ENCODE measurements at regions not wholly inside any gene's neighbourhood (a gene's known extent, or its start where the extent isn't known, plus 50 kb on each side); places are given as distances from the start of the nearest gene placed in this dataset.

DNA sequence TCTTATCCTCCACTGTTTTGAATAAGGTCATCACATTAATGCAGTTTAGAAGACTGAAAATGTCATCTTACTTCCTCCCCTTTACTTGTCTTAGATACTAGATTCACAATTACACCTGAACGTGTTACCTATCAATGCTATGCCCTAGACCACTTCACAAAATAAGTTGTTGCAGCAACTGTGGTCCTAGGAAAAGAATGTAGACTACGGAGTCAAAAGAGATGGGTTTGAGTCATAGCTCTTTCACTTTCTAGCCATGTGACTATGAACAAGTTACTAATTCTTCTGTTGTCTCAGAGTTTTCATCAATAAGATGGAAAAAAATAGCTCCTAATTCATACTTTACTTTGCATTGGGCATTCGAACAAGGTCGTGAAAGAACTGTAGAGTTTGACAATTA lies 164.3 kb upstream of the PREP start (continued):
- TF ChIP-seq, protein P1, sequence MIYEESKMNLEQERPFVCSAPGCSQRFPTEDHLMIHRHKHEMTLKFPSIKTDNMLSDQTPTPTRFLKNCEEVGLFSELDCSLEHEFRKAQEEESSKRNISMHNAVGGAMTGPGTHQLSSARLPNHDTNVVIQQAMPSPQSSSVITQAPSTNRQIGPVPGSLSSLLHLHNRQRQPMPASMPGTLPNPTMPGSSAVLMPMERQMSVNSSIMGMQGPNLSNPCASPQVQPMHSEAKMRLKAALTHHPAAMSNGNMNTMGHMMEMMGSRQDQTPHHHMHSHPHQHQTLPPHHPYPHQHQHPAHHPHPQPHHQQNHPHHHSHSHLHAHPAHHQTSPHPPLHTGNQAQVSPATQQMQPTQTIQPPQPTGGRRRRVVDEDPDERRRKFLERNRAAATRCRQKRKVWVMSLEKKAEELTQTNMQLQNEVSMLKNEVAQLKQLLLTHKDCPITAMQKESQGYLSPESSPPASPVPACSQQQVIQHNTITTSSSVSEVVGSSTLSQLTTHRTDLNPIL (CRISPR knock-in tag; IDR thresholded peaks at IDR 0.05; ENCODE audit: low read depth), result no peak
- TF ChIP-seq ESRRG (CRISPR knock-in tag; IDR thresholded peaks at IDR 0.05), result no peak
- no peak for TF ChIP-seq ZNF565 (CRISPR knock-in tag; conservative IDR thresholded peaks at IDR 0.05; ENCODE audit: low read depth)
- no peak for TF ChIP-seq RARB (CRISPR knock-in tag; IDR thresholded peaks at IDR 0.05)
- TF ChIP-seq ZNF8 (CRISPR knock-in tag; IDR thresholded peaks at IDR 0.05), result no peak
- TF ChIP-seq SNAI2 (CRISPR knock-in tag; IDR thresholded peaks at IDR 0.05), result no peak
- TF ChIP-seq PPARA (CRISPR knock-in tag; IDR thresholded peaks at IDR 0.05; ENCODE audit: borderline replicate concordance), result no peak
- no peak for TF ChIP-seq ARNTL (CRISPR knock-in tag; IDR thresholded peaks at IDR 0.05; ENCODE audit: borderline replicate concordance, low read depth)
- no peak for TF ChIP-seq TOX (CRISPR knock-in tag; IDR thresholded peaks at IDR 0.05; ENCODE audit: borderline replicate concordance)
- no peak for TF ChIP-seq GLIS3 (CRISPR knock-in tag; IDR thresholded peaks at IDR 0.05)
- no peak for TF ChIP-seq ZC3H10 (CRISPR knock-in tag; IDR thresholded peaks at IDR 0.05)

DNA sequence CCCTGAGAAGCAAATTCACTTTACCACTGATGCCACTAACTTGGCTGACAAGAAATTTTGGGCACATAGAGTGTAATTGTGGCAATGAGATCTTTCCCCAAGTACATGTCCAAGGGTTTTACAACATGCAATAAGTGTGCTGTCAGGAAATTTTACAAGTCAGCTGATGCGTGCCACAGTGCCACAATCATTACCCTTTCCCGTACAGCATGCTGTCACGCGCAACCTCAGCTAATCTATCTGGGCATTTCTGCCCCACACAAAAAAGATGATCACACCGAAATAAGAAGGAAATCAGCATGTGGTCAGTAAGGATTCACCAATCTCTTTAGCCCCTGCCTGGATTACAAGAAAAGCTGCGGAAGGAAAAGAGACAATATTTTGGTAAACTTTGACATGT lies 163.6 kb upstream of the PREP start:
- ATAC-seq, result no peak
- TF ChIP-seq ZNF70 (CRISPR knock-in tag; IDR thresholded peaks at IDR 0.05) (no peak), ESRRG (CRISPR knock-in tag; IDR thresholded peaks at IDR 0.05) (no peak), TSHZ2 (CRISPR knock-in tag; IDR thresholded peaks at IDR 0.05) (no peak), ZFP3 (CRISPR knock-in tag; IDR thresholded peaks at IDR 0.05) (no peak), ZNF565 (CRISPR knock-in tag; conservative IDR thresholded peaks at IDR 0.05; ENCODE audit: low read depth) (no peak), SNAI2 (CRISPR knock-in tag; IDR thresholded peaks at IDR 0.05) (no peak), POU6F1 (CRISPR knock-in tag; IDR thresholded peaks at IDR 0.05; ENCODE audit: borderline replicate concordance, low read depth) (no peak), BACH2 (CRISPR knock-in tag; IDR thresholded peaks at IDR 0.05; ENCODE audit: borderline replicate concordance) (no peak), TCF4 (CRISPR knock-in tag; IDR thresholded peaks at IDR 0.05; ENCODE audit: borderline replicate concordance) (no peak), RARB (CRISPR knock-in tag; IDR thresholded peaks at IDR 0.05) (no peak), ZFP30 (CRISPR knock-in tag; IDR thresholded peaks at IDR 0.05) (no peak), OSR1 (CRISPR knock-in tag; IDR thresholded peaks at IDR 0.05) (no peak)
- TF ChIP-seq, protein P2, sequence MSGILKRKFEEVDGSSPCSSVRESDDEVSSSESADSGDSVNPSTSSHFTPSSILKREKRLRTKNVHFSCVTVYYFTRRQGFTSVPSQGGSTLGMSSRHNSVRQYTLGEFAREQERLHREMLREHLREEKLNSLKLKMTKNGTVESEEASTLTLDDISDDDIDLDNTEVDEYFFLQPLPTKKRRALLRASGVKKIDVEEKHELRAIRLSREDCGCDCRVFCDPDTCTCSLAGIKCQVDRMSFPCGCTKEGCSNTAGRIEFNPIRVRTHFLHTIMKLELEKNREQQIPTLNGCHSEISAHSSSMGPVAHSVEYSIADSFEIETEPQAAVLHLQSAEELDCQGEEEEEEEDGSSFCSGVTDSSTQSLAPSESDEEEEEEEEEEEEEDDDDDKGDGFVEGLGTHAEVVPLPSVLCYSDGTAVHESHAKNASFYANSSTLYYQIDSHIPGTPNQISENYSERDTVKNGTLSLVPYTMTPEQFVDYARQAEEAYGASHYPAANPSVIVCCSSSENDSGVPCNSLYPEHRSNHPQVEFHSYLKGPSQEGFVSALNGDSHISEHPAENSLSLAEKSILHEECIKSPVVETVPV (CRISPR knock-in tag; IDR thresholded peaks at IDR 0.05), result no peak
- TF ChIP-seq, protein P1 (CRISPR knock-in tag; IDR thresholded peaks at IDR 0.05; ENCODE audit: low read depth), result no peak

DNA sequence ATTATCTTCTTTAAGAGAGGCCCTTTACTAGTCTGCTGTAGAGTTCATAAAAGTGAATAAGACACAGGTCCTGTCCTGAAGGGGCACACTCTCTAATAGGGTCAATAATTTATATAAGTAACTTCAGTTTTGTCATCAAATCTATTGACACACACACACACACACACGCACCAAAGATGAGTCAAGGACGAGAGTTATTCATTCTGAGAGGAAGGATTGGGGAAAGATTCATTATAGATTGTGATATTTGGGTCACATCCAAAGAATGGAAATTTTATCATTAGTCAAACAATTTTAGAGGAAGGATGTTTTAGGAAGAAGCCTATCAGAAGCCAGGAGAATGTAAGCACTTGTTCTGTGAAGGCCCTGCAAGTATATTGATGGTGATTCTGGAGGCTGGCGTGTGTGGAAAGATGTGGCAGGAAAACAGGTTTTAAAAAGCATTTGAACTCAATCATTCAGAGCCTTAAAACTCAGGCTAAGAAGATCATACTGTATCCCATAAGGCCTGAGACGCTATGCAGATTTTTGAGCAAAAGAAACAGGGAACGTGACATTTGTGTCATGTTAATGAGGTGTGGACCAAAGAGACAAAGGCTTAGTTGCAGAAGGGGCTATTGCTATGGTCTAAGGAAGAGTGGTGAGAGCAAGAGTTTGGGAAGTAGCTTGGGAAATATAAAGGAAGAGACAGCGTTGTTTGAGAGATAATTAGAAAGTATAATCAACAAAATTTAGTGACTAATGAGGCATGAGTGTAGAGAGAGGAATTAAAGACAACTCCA lies 161.4 kb upstream of the PREP start:
- ATAC-seq, result no peak
- no peak for TF ChIP-seq ISL1 (CRISPR knock-in tag; IDR thresholded peaks at IDR 0.05)
- TF ChIP-seq GLIS3 (CRISPR knock-in tag; IDR thresholded peaks at IDR 0.05), result no peak
- no peak for TF ChIP-seq POU6F1 (CRISPR knock-in tag; IDR thresholded peaks at IDR 0.05; ENCODE audit: borderline replicate concordance, low read depth)
- no peak for TF ChIP-seq TOX (CRISPR knock-in tag; IDR thresholded peaks at IDR 0.05; ENCODE audit: borderline replicate concordance)
- TF ChIP-seq ZFP3 (CRISPR knock-in tag; IDR thresholded peaks at IDR 0.05), result no peak
- no peak for TF ChIP-seq ZC3H10 (CRISPR knock-in tag; IDR thresholded peaks at IDR 0.05)
- no peak for TF ChIP-seq RARB (CRISPR knock-in tag; IDR thresholded peaks at IDR 0.05)
- no peak for TF ChIP-seq ZFP30 (CRISPR knock-in tag; IDR thresholded peaks at IDR 0.05)
- no peak for TF ChIP-seq ZNF70 (CRISPR knock-in tag; IDR thresholded peaks at IDR 0.05)
- TF ChIP-seq, protein P2 (CRISPR knock-in tag; IDR thresholded peaks at IDR 0.05), result no peak
- TF ChIP-seq SNAI2 (CRISPR knock-in tag; IDR thresholded peaks at IDR 0.05), result no peak
- TF ChIP-seq, protein P1 (CRISPR knock-in tag; IDR thresholded peaks at IDR 0.05; ENCODE audit: low read depth), result no peak
- TF ChIP-seq ESRRG (CRISPR knock-in tag; IDR thresholded peaks at IDR 0.05), result no peak

All from SK-N-SH treated with all-trans-retinoic acid at 6 μM for 48 hours (cell line).